Right lobe of liver (tissue), 4 donors: ENCODE measurements at regions not wholly inside any gene's neighbourhood (a gene's known extent, or its start where the extent isn't known, plus 50 kb on each side); places are given as distances from the start of the nearest gene placed in this dataset.

Experiments used
- CTCF ChIP-seq, 4 donors: fragments of 200-600 bp in 3 of 4; fragments of 450-650 bp in 1 of 4; IDR thresholded peaks; one replicate each; pipeline versions ENCODE4 v1.5.1 to v1.8.0; 2016 to 2022; ENCODE audit warnings: antibody characterized with exemption in 4 of 4, mild to moderate bottlenecking in 2 of 4
- POLR2A ChIP-seq: fragments of 450-650 bp; IDR thresholded peaks from one replicate; pipeline ENCODE4 v1.6.1; 2017; ENCODE audit warnings: antibody characterized with exemption, mild to moderate bottlenecking
- donor health status: DM: no; HTN: no; CAD: no.
- donor health status: DM: no; HTN: no; CAD: no.
- donor health status: DM: no; HTN: yes; CAD: no.

GRCh38 chr5:68720884-68721610 lies 372.8 kb upstream of the SLC30A5 start:
- TF ChIP-seq CTCF (IDR thresholded peaks at IDR 0.05), result no peak
- TF ChIP-seq POLR2A, result no peak
